ENCODE measurements at regions not wholly inside any gene's neighbourhood (a gene's known extent, or its start where the extent isn't known, plus 50 kb on each side); places are given as distances from the start of the nearest gene placed in this dataset.

GRCh38 chr3:22117751-22118346, 366.8 kb upstream of the ZNF385D start:
- DNase-seq = no peak

DNA sequence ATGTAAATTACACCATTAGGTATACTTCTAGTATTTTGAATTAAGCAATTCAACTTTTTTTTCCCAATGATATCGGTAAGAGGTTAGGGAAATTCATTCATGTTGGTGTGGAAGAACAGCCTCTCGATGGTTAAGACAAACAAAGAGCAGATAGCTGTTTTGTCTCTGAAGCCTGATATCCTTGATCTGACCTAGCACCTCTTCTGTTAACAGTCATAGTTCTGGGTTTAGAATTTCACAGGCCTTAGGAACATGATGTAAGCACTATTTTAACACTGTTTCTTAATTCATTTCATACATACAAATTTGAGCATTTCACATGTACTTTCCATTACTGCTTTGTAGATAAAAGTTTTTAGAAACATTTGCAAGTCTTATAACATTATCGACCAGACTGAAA, 367.5 kb upstream of the ZNF385D start:
- no peak for DNase-seq

- no peak for DNase-seq
Measured at GRCh38 chr3:22121068-22121701, 370.2 kb upstream of the ZNF385D start.

- no peak for DNase-seq
Measured at GRCh38 chr3:22122567-22122966, 371.6 kb upstream of the ZNF385D start.

DNA sequence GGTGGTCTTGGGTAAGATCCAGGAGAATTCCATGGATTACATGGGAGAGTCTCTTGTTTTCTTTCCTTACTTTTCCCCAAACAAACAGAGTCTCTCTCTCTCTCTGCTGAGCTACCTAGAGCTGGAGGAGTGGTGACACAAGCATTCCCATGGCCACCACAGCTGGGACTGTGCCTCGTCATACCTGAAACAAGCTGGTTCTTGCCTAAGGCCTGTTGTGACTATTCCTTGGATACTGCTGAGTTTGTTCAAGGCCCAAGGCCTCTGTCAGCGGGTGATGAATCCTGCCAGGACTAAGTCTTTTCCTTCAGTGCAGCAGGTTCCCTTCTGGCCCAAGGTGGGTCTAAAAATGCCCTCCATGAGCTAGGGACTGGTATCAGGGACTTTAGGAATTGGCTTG, 378.1 kb upstream of the ZNF385D start:
- DNase-seq = no peak

GRCh38 chr3:22141769-22142168, 390.8 kb upstream of the ZNF385D start:
- DNase-seq = no peak

- no peak for DNase-seq
Measured at GRCh38 chr3:22147161-22147560, 396.2 kb upstream of the ZNF385D start.

DNA sequence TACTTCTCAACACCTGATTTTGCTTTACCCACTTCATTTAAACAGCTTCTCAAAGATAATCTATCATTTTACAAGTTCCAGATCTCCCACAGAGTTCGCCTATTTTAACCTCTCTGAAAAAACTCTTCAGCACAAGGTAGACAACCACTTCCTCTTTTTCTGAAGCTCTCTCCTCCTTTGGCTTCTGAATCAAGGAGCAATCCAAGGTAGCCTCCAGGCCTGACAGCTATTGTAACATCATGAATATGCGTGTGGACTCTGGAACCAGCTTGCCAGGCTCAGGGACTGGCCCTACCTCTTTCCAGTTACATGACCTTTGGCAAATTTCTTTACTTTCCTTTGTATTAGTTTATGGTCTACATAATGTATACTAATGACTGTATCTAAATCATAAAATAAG, 405.9 kb upstream of the ZNF385D start:
- DNase-seq = no peak

DNA sequence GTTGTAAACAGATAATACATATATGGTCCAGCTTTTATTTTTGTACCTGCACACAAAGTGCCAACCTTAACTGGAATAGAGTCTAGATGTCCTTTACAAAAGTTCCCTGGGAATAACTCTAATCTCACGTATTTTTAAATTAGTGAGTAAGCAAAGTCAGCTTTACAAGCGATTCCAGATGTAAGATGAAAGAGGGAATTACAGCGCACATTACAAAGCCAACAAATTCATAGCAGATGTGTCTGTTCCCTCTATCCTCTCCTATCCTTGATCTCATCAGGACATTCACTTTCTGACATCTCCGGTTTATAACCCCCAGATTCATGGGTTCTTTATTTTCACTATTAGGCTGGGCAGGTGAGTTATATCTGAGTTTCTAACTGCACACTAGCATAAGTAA, 406.8 kb upstream of the ZNF385D start:
- DNase-seq = no peak

DNA sequence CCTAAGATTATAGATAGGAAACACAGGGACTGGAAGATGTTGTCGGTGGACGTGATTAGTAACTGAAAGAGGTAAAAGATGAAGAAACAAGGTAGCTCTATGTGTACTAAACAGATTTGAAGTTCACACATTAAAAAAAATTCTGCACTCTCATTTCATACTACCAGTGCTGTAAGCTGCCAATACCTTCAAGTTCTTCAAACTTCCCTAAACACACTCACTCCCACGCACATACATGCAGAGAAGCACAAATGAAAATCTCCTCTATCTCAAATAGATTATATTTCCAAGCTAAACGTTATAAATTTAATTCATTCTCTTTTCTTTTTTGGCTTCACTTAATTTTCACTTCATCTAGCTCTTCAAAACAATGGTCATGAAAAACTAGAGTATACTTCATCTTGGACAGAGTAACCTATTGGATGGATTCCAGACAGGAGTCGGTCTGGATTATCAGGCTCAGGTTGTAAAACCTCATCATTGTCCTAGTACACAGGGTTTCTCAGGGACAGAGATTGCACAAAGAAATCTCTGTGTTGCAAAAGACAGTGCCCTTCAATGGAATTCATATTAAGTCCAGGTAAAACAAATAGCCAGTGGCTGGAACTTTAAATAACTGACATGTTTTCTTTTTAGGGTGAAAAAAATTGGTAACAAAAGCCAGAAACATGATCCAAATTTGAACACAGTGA, 408.1 kb upstream of the ZNF385D start:
- no peak for DNase-seq

GRCh38 chr3:22161315-22161714, 410.3 kb upstream of the ZNF385D start:
- no peak for DNase-seq

DNA sequence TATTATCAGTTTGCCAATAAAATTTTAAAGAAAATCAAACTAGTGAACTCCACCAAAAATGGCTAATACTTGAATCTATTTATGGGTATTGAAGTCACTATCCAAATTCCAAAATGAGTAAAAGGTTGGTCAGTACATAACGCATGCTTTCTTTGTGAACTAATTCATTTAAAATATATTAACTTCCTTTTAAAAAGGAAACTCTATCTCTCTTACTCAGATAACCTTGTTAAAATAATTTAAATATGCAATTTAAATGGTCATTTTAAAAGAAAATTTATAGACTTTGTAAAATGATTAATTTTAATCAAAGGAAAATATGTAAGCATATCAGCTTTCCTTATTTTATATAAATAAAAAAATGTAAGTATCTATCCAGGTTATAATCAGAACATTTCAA, 419.4 kb upstream of the ZNF385D start:
- no peak for DNase-seq

DNA sequence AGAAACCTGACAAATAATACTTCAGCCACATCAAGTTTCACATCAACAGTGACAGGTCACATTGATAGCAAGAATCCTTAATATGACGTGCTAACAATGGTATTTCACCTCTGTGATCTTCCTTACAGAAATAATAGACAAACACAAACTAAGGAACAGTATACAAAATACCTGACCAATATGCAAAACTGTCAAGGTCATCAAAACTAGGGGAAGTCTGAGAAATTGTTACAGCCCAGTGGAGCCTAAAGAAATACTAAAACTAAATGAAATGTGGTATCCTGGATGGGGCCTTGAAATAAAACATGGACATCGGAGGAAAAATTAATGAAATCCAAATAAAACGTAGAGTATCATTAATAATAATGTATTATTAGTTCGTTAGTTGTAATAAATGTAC, 422.0 kb upstream of the ZNF385D start:
- DNase-seq = no peak

DNA sequence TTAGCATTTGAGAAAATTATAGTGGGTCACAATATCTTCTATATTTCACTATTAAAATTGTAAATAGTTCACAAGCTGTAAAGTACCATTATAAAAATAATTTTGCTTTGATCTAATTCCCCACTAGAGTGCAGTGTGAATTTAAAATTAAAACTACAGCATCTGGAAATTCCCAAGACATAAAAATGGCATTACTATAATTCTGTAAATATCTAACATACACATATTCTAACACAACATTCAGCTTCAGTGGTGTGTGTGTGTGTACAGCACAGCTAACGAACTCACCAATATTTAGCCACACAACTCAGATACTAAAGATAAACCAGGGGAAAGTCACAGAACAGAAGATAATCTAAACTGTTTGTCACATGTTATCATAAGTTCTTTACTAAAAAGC, 424.9 kb upstream of the ZNF385D start:
- no peak for DNase-seq

DNA sequence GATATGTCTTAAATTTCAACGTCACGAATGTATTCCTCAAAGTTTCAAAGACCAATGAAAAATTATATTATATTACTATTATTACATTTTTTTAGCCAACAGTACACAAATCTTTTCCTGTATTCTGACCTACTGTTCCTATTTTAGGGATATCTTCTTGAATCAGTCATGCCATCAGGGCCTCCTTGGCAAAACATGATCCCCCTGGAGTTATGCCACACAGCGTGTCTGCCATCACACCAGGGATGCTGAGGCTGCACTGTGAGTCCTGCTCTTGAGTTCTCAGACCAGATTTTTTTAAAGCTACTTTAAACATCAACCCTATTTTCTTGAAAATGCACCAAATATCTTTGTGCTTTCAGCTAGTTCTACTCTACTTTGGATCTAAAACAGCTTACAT, 425.9 kb upstream of the ZNF385D start:
- DNase-seq = no peak

DNA sequence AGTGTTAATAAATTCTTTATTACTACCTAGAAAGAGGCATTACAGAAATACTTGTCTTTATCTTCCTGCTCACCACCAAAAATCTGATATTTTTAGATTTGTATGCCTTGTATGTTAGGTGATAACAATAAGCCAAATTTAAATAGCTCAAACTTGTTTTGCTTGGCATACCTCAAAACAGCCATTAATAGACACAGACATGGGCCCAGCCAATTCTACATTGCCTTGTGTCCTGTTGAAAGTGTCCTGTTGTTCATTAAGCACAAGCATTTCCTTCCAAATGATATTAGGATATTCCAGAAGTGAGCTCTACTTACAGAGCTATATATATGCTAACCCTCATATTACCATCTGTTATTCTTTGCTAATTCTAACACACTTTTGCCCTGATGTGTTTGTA, 438.6 kb upstream of the ZNF385D start:
- no peak for DNase-seq

DNA sequence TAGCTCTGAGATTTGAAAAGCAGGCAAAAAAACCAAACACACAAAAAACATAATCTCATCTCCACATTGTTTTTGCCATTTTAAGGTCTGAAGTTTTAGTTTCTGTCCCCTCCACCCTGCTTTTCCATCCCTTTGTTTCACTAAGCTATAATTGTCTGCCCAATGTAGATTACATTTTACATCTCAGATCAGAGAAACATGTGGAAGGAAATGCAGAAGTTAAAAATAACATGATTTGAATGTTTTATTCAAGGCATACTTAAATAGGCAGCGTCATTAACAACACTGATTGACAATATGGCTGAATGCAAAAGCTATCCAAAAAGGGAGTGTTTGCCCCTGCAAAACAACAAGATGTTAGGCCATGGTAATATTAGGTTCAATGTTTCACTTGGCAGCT, 448.1 kb upstream of the ZNF385D start:
- no peak for DNase-seq

- DNase-seq = no peak
Measured at GRCh38 chr3:22208844-22209243, 457.8 kb upstream of the ZNF385D start.

GRCh38 chr3:22209578-22209977, 458.6 kb upstream of the ZNF385D start:
- no peak for DNase-seq

DNA sequence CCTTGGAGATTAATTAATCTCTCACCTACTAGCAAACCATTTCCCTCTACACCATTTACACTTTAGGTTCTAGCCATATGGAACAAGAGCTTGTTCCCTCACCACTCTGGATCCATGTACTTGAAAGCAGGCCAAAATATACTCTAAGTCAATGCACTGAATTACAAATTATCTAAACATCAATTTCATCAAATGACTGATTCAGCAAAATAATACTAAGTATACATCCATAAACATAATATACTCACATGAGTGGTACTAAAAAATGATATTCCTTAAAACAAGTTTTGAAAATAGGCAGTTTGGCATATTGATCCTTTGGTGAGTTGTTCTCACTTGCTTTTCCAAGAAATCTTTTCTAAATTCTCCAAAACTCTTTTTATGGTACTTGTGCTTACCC, 459.7 kb upstream of the ZNF385D start:
- DNase-seq = no peak

DNA sequence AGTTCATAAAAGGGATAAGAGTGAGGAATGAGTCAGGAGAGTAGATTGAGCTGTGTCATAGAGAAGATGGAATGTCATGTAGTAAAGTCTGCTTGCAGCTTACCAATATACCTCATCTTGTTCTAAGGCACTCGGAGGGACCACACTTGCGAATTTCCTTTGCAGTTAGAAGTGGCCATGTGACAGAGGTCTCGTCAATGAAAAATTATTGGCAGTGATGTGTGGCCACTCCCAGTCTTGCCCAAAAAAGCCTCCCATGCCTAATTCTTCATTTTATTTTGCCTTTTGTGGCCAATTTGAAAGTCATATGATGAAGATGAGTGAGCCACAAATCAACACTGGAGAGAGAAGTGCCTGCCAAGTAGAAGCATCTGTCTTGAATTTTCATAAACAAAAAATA, 465.6 kb upstream of the ZNF385D start:
- no peak for DNase-seq

DNA sequence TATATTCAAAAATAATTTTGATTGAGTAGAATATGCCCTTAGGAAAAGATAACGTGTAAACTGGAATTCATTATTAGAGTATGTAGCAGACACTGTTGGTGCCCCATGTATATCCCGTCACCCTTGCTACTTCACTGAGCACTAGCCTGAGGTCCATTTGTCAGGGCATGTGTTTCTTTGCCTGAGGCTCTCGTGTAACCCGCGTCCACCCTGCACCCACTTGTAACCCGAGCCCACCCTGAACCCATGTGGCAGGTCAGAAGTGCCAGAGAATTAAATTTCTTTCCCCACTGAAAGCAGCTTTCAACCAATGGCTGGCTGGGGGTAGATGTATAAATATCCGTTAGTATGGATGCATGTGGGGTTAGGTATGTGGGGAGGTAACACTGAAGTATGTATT, 474.2 kb upstream of the ZNF385D start:
- no peak for DNase-seq

DNA sequence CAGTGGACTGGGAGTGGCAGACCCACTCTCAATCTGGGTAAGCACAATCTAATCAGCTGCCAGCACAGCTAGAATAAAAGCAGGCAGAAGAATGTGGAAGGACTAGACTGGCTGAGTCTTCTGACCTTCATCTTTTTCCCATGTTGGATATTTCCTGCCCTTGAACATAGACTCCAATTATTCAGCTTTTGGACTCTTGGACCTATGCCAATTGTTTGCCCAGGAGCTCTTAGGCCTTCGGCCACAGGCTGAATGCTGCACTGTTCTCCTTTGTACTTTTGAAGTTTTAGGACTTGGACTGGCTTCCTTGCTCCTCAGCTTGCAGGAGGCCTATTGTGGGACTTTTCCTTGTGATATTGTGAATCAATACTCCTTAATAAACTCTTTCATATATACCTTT, 477.7 kb upstream of the ZNF385D start:
- no peak for DNase-seq

DNA sequence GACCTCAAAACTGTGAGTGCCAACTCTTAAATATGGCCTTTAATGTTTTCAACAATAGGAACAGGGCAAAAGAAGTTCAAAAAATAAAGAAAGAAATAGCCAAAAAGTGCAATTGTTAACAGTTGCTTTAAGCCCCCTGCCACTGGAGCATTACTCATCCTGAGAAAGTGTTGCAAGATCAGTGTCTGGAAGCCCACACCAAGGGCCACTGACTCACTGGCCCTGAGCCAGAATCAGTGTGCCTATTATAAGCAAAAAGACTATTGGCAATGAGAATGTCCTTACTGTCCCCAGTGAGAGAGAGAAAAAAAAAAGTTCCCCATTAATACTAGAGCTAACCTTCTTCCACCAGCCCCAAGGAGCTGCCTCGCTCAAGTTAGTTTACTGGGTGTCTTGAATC, 480.1 kb upstream of the ZNF385D start:
- DNase-seq = no peak
